NCI-H187 (cell line): ENCODE measurements at regions not wholly inside any gene's neighbourhood (a gene's known extent, or its start where the extent isn't known, plus 50 kb on each side); places are given as distances from the start of the nearest gene placed in this dataset.

Experiments
- DNase-seq, 2 experiments: peaks; one replicate each; lab custom pipeline; 2025; lab: John Stamatoyannopoulos, UW

GRCh38 chr2:212708355-212708754 lies 169.8 kb upstream of the ERBB4 start:
- no peak for DNase-seq

GRCh38 chr2:212695426-212695825 lies 156.8 kb upstream of the ERBB4 start:
- no peak for DNase-seq

GRCh38 chr2:212694398-212694797 lies 155.8 kb upstream of the ERBB4 start:
- DNase-seq, result no peak

GRCh38 chr2:212692466-212692865 lies 153.9 kb upstream of the ERBB4 start:
- DNase-seq, result no peak

- peak in 1 of 2 experiments; percentile 5 for DNase-seq
These were observed 147.8 kb upstream of the ERBB4 start for GRCh38 chr2:212686285-212686895.

- DNase-seq, result no peak
These were observed 144.9 kb upstream of the ERBB4 start for GRCh38 chr2:212683346-212684097.

- DNase-seq, result no peak
These were observed 144.3 kb upstream of the ERBB4 start for GRCh38 chr2:212682937-212683336.

GRCh38 chr2:212677466-212677865 lies 138.9 kb upstream of the ERBB4 start:
- no peak for DNase-seq

- no peak for DNase-seq
These were observed 133.6 kb upstream of the ERBB4 start for GRCh38 chr2:212672186-212672585.

GRCh38 chr2:212669761-212670160 lies 131.2 kb upstream of the ERBB4 start:
- no peak for DNase-seq

- no peak for DNase-seq
These were observed 129.2 kb upstream of the ERBB4 start for GRCh38 chr2:212667751-212668316.

- no peak for DNase-seq
These were observed 127.3 kb upstream of the ERBB4 start for GRCh38 chr2:212665948-212666347.

- no peak for DNase-seq
These were observed 120.8 kb upstream of the ERBB4 start for GRCh38 chr2:212659441-212659840.

GRCh38 chr2:212649646-212650045 lies 111.0 kb upstream of the ERBB4 start:
- DNase-seq, result no peak

GRCh38 chr2:212646698-212647366 lies 108.2 kb upstream of the ERBB4 start:
- DNase-seq, result no peak

- DNase-seq, result no peak
These were observed 105.7 kb upstream of the ERBB4 start for GRCh38 chr2:212644195-212644837.

GRCh38 chr2:212640428-212640827 lies 101.8 kb upstream of the ERBB4 start:
- DNase-seq, result no peak

GRCh38 chr2:212638694-212639093 lies 100.1 kb upstream of the ERBB4 start:
- no peak for DNase-seq

GRCh38 chr2:212628586-212628985 lies 90.0 kb upstream of the ERBB4 start:
- DNase-seq, result no peak

- no peak for DNase-seq
These were observed 87.8 kb upstream of the ERBB4 start for GRCh38 chr2:212626371-212626918.

- no peak for DNase-seq
These were observed 81.4 kb upstream of the ERBB4 start for GRCh38 chr2:212619954-212620353.

- DNase-seq, result no peak
These were observed 80.0 kb upstream of the ERBB4 start for GRCh38 chr2:212618636-212619035.
